Endodermal cell (in vitro differentiated cells): ENCODE measurements at regions not wholly inside any gene's neighbourhood (a gene's known extent, or its start where the extent isn't known, plus 50 kb on each side); places are given as distances from the start of the nearest gene placed in this dataset.

Source experiments
- DNase-seq: peaks from one replicate; pipeline ENCODE4 v3.0.0-alpha.2; 2017
- H3K27ac ChIP-seq: 2 replicates; pipeline ENCODE4 v1.5.1; 2013; ENCODE audit warnings: mild to moderate bottlenecking, low read depth, low read length, moderate library complexity
- H3K27me3 ChIP-seq: 2 replicates; pipeline ENCODE4 v1.6.1; 2013; ENCODE audit warnings: mild to moderate bottlenecking, low read length, moderate library complexity; ENCODE audit not compliant: insufficient read depth, control insufficient read depth, poor library complexity, severe bottlenecking
- H3K36me3 ChIP-seq: 2 replicates; pipeline ENCODE4 v1.7.0; 2013; ENCODE audit warnings: mild to moderate bottlenecking, low read length, moderate library complexity; ENCODE audit not compliant: control insufficient read depth, insufficient read depth
- H3K4me1 ChIP-seq: one replicate; pipeline ENCODE4 v1.7.0; 2013; ENCODE audit warnings: low read length; ENCODE audit not compliant: control insufficient read depth, insufficient read depth
- H3K4me3 ChIP-seq: 2 replicates; pipeline ENCODE4 v1.5.1; 2013; ENCODE audit warnings: mild to moderate bottlenecking, low read length, moderate library complexity
- H3K9ac ChIP-seq: 2 replicates; pipeline ENCODE4 v1.6.1; 2013; ENCODE audit warnings: mild to moderate bottlenecking, low read length, moderate library complexity; ENCODE audit not compliant: poor library complexity, severe bottlenecking; ENCODE audit errors: extremely low read depth
- H3K9me3 ChIP-seq: 2 replicates; pipeline ENCODE4 v1.6.1; 2013; ENCODE audit warnings: mild to moderate bottlenecking, low read length, moderate library complexity; ENCODE audit not compliant: control insufficient read depth
- H3K27ac Mint-ChIP-seq: 2 replicates; pipeline ENCODE4 v1.8.0; 2020; ENCODE audit warnings: mixed read lengths
- H3K27me3 Mint-ChIP-seq: 2 replicates; pipeline ENCODE4 v1.8.0; 2021; ENCODE audit warnings: mild to moderate bottlenecking, mixed read lengths; ENCODE audit not compliant: insufficient read depth
- H3K36me3 Mint-ChIP-seq: 2 replicates; pipeline ENCODE4 v1.8.0; 2020; ENCODE audit warnings: low read depth, mixed read lengths
- H3K4me1 Mint-ChIP-seq: 2 replicates; pipeline ENCODE4 v1.8.0; 2020; ENCODE audit warnings: mixed read lengths
- H3K4me3 Mint-ChIP-seq: 2 replicates; pipeline ENCODE4 v1.8.0; 2020; ENCODE audit warnings: mild to moderate bottlenecking, moderate library complexity, mixed read lengths
- H3K9me3 Mint-ChIP-seq: 2 replicates; pipeline ENCODE4 v1.8.0; 2020; ENCODE audit warnings: mild to moderate bottlenecking, mixed read lengths
- WGBS, 2 experiments: methylation state at CpG; one replicate each; pipeline versions ENCODE4 v1.1.5 to v1.1.7; 2013; ENCODE audit warnings: missing lambda C conversion rate in 2 of 2, mixed read lengths in 1 of 2; ENCODE audit not compliant: insufficient coverage in 1 of 2, insufficient read length in 1 of 2; 5-methylcytosine and 5-hydroxymethylcytosine counted together
- TF ChIP-seq, protein P1 (sequence below): fragments of 200-600 bp; sonication (generic); conservative IDR thresholded peaks from 2 replicates; pipeline ENCODE4 v1.5.0; 2021; ENCODE audit warnings: antibody characterized with exemption, mild to moderate bottlenecking

DNA sequence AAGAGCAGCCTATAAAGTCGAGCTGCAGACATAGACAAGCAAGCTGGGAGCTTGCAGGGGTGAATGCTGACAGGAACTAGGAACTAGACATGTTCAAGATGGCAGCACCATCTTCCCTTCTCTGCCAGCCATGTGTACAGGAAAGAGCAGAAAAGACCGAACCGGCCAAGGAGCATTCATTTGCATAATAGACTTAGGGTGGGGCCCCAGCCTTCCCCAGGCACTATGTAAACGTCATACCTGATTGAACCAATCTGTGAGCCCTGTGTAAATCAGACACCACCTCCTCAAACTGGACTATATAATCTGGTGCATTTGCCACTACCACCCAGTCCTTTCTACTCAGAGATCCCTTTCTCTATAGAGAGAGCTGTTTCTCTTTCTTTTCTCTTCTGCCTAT lies 106.9 kb upstream of the FAM3C start:
- TF ChIP-seq, protein P1, sequence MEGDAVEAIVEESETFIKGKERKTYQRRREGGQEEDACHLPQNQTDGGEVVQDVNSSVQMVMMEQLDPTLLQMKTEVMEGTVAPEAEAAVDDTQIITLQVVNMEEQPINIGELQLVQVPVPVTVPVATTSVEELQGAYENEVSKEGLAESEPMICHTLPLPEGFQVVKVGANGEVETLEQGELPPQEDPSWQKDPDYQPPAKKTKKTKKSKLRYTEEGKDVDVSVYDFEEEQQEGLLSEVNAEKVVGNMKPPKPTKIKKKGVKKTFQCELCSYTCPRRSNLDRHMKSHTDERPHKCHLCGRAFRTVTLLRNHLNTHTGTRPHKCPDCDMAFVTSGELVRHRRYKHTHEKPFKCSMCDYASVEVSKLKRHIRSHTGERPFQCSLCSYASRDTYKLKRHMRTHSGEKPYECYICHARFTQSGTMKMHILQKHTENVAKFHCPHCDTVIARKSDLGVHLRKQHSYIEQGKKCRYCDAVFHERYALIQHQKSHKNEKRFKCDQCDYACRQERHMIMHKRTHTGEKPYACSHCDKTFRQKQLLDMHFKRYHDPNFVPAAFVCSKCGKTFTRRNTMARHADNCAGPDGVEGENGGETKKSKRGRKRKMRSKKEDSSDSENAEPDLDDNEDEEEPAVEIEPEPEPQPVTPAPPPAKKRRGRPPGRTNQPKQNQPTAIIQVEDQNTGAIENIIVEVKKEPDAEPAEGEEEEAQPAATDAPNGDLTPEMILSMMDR, result no peak
- DNase-seq, result no peak
- no peaks in the 10 kb centered on the region for H3K36me3 ChIP-seq
- no peak overlapping the region for H3K9ac ChIP-seq
- no peaks in the 10 kb centered on the region for H3K27me3 Mint-ChIP-seq
- WGBS, 2 experiments, result 87 to 88% methylated on average over 4 of the region's 4 CpGs
- H3K9me3 Mint-ChIP-seq, result peaks cover 48% of the 10 kb centered on the region
- H3K4me3 Mint-ChIP-seq, result no peak overlapping the region
- no peaks in the 10 kb centered on the region for H3K27me3 ChIP-seq
- H3K27ac ChIP-seq, result no peak overlapping the region
- H3K36me3 Mint-ChIP-seq, result peaks cover 4% of the 10 kb centered on the region
- no peaks in the 10 kb centered on the region for H3K4me1 ChIP-seq
- no peak overlapping the region for H3K27ac Mint-ChIP-seq
- no peaks in the 10 kb centered on the region for H3K4me1 Mint-ChIP-seq
- H3K9me3 ChIP-seq, result peaks cover 43% of the 10 kb centered on the region
- no peak overlapping the region for H3K4me3 ChIP-seq

DNA sequence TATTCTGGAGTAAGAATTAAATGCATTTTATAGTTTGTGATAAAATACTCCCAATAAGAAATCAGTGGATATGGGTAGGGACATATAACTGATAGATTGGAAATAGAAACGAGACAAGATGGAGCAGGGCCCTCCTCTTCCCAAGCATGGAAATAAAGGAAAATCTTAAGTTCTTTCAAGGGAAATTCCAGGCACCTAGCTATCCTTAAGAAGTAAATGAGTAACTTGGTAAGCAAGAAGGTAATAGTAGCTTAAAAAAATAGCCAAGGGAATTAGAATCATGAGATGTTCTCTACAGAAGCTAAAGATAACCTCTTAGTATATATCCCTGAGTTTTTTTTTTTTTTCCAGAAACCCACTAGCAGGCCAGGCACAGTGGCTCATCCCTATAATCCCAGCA lies 105.5 kb upstream of the FAM3C start:
- Mint-ChIP-seq H3K27ac (no peak overlapping the region), H3K9me3 (peaks cover 45% of the 10 kb centered on the region), H3K4me3 (no peak overlapping the region), H3K36me3 (peaks cover 7% of the 10 kb centered on the region), H3K27me3 (no peaks in the 10 kb centered on the region), H3K4me1 (no peaks in the 10 kb centered on the region)
- no peaks in the 10 kb centered on the region for H3K36me3 ChIP-seq
- DNase-seq, result no peak
- 86 to 100% methylated on average over 1 of the region's 1 CpG for WGBS, 2 experiments
- H3K9me3 ChIP-seq, result peaks cover 45% of the 10 kb centered on the region
- H3K4me3 ChIP-seq, result no peak overlapping the region
- H3K27me3 ChIP-seq, result no peaks in the 10 kb centered on the region
- TF ChIP-seq, protein P1, result no peak
- H3K27ac ChIP-seq, result no peak overlapping the region
- no peaks in the 10 kb centered on the region for H3K4me1 ChIP-seq
- no peak overlapping the region for H3K9ac ChIP-seq

DNA sequence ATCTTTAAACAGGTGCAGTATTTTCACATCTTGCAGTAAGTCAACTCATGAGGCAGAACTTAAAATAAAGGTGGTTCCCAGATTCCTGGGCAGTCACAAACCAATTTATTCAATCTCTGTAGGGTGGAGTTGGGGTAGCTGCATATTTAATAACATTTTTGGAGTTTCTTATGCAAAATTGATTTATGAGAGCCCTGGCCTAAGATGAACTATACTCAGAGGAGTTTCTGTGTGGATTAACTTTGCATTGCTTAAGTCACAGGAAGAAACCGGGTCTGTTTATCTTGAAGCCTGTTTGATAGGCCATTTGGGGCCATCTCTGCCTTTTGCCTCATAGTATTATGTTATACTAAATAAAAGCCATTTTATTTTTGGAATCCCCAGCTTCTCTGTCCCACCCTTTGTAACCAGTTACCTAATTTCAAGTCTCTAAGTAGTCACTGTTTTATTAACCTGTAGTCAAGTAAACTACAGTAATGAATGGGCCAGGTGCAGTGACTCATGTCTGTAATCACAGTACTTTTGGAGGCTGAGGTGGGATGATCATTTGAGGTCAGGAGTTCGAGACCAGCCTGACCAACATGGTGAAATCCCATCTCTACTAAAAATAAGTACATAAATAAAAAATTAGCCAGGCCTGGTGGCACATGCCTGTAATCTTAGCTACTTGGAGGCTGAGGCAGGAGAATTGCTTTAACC lies 104.4 kb upstream of the FAM3C start:
- Mint-ChIP-seq H3K9me3 (peaks cover 39% of the 10 kb centered on the region), H3K36me3 (peaks cover 6% of the 10 kb centered on the region), H3K27ac (no peak overlapping the region), H3K4me1 (no peaks in the 10 kb centered on the region), H3K27me3 (no peaks in the 10 kb centered on the region), H3K4me3 (no peak overlapping the region)
- H3K36me3 ChIP-seq, result no peaks in the 10 kb centered on the region
- no peaks in the 10 kb centered on the region for H3K4me1 ChIP-seq
- no peak overlapping the region for H3K27ac ChIP-seq
- no peak for DNase-seq
- H3K9ac ChIP-seq, result no peak overlapping the region
- WGBS, 2 experiments, result 80 to 93% methylated on average over 1 to 2 of the region's 2 CpGs
- H3K4me3 ChIP-seq, result no peak overlapping the region
- TF ChIP-seq, protein P1, result no peak
- H3K9me3 ChIP-seq, result peaks cover 39% of the 10 kb centered on the region
- no peaks in the 10 kb centered on the region for H3K27me3 ChIP-seq
